GM12865 (cell line): ENCODE measurements at regions not wholly inside any gene's neighbourhood (a gene's known extent, or its start where the extent isn't known, plus 50 kb on each side); places are given as distances from the start of the nearest gene placed in this dataset.

Source experiments
- DNase-seq: peaks from one replicate; pipeline ENCODE4 v3.0.0; 2010; ENCODE audit warnings: low read depth
- H3K4me3 ChIP-seq: 2 replicates; pipeline ENCODE4 v1.5.1; 2011; ENCODE audit warnings: mild to moderate bottlenecking, low read depth, low read length, control low read depth
- TF ChIP-seq, protein P1 (sequence below): IDR thresholded peaks from 2 replicates; pipeline ENCODE4 v1.5.1; 2011; ENCODE audit warnings: low read length, control low read depth, low read depth, inconsistent platforms; ENCODE audit not compliant: insufficient read depth; ENCODE audit errors: missing control alignments

- no peak for DNase-seq
- TF ChIP-seq, protein P1, sequence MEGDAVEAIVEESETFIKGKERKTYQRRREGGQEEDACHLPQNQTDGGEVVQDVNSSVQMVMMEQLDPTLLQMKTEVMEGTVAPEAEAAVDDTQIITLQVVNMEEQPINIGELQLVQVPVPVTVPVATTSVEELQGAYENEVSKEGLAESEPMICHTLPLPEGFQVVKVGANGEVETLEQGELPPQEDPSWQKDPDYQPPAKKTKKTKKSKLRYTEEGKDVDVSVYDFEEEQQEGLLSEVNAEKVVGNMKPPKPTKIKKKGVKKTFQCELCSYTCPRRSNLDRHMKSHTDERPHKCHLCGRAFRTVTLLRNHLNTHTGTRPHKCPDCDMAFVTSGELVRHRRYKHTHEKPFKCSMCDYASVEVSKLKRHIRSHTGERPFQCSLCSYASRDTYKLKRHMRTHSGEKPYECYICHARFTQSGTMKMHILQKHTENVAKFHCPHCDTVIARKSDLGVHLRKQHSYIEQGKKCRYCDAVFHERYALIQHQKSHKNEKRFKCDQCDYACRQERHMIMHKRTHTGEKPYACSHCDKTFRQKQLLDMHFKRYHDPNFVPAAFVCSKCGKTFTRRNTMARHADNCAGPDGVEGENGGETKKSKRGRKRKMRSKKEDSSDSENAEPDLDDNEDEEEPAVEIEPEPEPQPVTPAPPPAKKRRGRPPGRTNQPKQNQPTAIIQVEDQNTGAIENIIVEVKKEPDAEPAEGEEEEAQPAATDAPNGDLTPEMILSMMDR = no peak
- no peak overlapping the region for H3K4me3 ChIP-seq
These were observed 94.0 kb upstream of the DKK2 start for GRCh38 chr4:107130157-107130556.

GRCh38 chr4:107129611-107130010 is 93.5 kb upstream of the DKK2 start:
- no peak overlapping the region for H3K4me3 ChIP-seq
- TF ChIP-seq, protein P1 = no peak
- no peak for DNase-seq

DNA sequence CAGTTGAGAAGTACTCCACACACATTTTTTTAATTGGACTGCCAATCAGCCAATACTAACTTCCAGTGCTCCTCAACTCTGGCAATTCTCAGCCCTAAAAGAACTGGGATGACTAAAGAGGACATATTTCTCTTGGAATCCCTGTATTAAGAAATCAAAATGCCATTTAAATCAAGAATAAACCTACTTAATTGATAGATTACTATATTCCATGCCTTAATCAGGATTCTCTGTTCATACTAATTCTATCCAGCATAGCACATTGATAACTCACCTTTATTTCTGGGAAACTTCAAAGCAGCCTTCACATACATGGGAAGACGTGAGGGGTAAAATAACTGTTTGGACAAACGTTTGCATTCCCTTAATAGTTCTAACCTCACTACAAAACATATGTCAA is 93.0 kb upstream of the DKK2 start:
- TF ChIP-seq, protein P1 = no peak
- H3K4me3 ChIP-seq = no peak overlapping the region
- no peak for DNase-seq

DNA sequence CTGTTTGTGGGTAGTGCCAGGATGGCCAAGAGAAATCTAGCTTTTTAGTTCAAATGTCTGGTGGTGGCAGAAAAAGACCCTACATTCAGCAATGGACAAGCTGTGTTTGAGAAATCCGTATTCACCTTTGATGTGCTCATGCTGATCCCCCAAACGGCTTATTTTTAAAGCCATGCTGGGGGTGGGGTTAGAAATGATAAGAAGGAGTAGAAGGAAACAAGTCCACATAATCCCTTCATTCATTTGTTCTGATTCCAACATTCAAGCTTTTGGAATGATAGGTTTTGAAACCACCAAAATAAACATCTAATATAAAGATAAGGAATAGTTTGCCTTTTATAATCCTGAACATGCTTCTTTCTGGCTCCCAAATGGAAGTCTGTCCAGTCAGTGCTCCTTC is 92.0 kb upstream of the DKK2 start:
- TF ChIP-seq, protein P1 = no peak
- DNase-seq = no peak
- H3K4me3 ChIP-seq = no peak overlapping the region

DNA sequence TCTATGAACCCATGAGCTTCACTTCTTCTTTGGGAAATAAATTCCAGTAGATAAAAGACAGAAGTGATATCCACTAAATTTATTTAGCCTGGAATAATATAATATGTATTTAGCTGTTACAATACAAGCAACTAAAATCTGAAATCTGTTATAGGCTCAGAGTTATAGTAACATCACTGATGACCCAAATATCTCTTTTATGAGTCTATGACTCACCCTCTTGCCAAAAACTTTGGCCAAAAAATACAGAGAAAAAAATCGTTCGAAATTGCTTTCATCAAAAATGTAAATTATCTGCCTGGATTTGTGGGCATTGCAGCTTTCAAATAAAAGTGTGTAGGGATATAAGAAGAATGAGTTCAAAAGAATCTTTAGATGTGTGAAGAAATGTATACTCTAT is 89.4 kb upstream of the DKK2 start:
- H3K4me3 ChIP-seq = no peak overlapping the region
- no peak for DNase-seq
- TF ChIP-seq, protein P1 = no peak

- no peak for DNase-seq
- no peak overlapping the region for H3K4me3 ChIP-seq
- TF ChIP-seq, protein P1 = no peak
These were observed 86.6 kb upstream of the DKK2 start for GRCh38 chr4:107122736-107123135.

DNA sequence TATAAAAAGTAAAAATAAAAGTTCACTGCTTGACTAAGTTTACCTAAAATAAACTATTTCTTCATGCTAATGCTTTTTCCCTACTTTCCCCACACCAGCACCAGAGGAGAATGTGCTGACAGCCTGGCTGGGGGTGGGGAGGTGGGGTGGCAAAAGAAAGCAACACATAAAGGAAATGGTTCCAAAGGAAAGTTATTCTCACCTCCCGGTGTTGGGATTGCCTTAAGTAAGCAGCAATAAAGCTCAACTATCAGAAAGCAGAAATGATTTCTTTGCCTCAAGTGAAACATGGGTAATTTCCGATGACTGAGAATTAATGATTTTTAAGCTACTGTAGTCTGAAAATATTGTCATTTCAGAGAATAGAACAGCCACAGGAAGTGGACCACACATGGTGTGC is 84.5 kb upstream of the DKK2 start:
- no peak for DNase-seq

More for the DNA sequence above, 84.5 kb upstream of the DKK2 start:
- TF ChIP-seq, protein P1 = no peak
- H3K4me3 ChIP-seq = no peak overlapping the region
